NCI-H1105 treated with DMSO at 0.1 percent for 48 hours (cell line): ENCODE measurements at regions not wholly inside any gene's neighbourhood (a gene's known extent, or its start where the extent isn't known, plus 50 kb on each side); places are given as distances from the start of the nearest gene placed in this dataset.

Source experiments
- DNase-seq: peaks from one replicate; lab custom pipeline; 2025; lab: John Stamatoyannopoulos, UW

GRCh38 chr9:129240581-129241211 lies 62.6 kb upstream of the IER5L start:
- DNase-seq = no peak

DNA sequence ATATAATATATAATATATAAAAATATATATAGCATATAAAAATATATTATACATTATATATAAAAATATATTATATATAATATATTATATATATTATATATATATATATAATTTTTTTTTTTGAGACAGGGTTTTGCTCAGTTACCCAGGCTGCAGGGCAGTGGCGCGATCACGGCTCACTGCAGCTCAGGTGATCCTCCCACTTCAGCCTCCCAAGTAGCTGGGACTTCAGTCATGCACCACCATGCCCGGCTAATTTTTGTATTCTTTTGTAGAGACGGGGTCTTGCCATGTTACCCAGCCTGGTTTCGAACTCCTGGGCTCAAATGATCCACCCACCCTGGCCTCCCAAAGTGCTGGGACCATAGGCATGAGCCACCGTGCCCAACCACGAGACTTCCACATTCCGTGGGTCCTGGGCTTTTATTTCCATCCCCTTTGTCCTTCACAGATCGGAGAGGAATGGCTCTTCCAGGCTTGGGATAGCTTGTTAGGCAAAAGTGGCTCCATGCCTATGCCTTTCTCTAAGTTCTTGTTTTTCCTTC lies 62.0 kb upstream of the IER5L start:
- no peak for DNase-seq

- DNase-seq = no peak
Observed at GRCh38 chr9:129237803-129238202, 59.7 kb upstream of the IER5L start.

DNA sequence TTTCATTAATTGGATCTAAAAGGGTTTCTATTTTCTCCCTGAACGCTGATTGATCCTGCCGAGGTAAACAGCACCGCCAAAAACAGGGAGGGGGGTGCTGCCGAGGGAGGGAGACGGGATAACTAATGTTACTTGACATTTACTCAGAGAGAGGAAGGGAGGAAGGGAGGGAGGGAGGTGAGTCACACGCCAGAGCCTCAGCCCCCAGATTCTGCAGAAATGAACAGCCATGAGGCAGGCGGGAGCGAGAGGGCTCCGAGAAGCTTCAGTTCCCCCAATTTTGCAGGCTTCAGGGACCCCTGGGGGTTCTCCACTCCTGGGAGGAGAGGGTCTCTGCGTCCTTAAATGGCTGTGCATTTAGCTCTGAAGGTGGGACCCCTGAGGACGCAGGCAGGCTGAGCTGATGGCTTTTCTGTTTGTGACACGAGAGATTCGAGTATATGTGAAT lies 59.1 kb upstream of the IER5L start:
- DNase-seq = no peak

- DNase-seq = no peak
Observed at GRCh38 chr9:129236441-129237145, 58.5 kb upstream of the IER5L start.

DNA sequence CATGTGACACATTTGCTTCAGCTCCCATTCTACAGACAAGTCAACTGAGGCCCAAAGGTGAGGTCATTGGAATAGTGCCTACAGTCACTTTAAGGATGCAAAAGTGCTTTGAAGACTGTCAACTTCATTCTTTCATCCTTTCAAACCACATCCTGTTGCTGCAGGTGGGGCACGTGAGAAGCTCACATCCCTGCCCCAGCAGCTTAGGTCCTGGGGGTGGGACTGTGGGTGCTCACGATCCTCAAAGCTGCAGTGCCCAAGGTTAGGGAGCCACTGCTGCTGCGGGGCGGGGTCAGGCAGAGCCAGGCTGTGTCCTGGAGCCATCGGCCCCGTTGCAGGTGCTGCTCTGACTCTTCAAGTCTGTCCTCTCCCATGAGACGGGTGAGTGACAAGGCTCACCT lies 57.9 kb upstream of the IER5L start:
- DNase-seq = no peak

DNA sequence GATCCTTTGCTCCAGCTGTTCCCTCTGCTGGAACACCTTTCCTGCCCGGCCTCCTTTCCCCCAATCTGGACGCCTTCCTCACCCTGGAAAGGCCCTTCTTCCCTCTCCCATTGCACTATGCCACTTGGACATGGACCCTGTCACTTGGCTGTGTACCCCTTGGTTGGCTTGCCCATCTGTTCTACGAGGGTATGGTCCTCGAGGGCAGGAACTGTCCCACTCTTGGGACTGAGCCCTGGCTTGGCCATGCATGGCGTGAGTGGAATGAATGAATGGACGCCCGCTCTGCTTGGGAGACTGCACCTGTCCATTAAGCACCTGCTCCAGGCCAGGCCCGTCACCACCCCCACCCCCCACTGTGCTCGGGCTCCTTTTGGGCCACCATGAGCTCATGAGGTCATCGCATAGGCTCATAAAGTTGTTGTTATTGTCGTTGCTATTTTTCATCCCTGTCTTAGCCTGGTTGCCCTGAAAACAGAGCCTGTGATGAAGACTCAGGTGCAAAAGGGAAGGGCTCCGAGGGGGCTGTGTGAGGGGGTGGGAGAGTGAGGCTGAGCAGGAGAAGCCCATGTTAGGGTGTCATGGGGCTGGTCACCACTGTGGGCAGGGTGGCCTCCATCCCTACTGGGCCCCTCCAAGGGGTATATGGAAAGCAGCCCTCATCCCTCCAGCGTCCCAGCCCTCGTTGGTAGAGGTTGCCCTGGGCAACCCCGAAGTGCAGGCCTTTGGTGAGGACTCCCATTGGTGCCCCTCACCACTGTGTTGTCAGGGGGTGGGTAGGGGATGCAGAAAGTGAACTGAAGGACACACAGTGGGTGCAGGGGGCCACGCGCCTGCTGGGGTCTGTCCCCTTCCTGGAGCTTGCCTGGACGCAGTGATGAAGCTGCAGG lies 57.2 kb upstream of the IER5L start:
- no peak for DNase-seq

DNA sequence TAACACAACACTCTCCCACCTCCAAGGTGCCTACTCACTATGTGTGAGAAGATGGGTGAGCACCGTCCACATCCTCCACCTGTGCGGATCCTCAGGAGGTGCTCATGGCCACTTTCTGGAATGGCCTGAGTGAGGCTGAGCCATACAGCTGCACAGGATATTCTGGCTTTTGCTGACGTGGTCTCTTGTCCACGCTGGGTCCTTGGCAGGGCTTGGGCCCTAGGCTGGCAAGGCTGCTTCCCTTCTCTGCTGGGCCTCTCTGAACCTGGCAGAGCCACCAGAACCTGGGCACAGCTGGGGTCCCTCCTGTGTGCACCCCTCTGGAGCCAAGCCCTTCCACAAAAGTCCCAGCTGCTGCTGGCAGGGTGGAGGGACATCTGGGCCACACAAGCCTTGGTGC lies 56.4 kb upstream of the IER5L start:
- DNase-seq = no peak

GRCh38 chr9:129232839-129233591 lies 55.0 kb upstream of the IER5L start:
- no peak for DNase-seq

- DNase-seq = no peak
Observed at GRCh38 chr9:129231759-129232158, 53.7 kb upstream of the IER5L start.

- DNase-seq = no peak
Observed at GRCh38 chr9:129231022-129231739, 53.1 kb upstream of the IER5L start.

DNA sequence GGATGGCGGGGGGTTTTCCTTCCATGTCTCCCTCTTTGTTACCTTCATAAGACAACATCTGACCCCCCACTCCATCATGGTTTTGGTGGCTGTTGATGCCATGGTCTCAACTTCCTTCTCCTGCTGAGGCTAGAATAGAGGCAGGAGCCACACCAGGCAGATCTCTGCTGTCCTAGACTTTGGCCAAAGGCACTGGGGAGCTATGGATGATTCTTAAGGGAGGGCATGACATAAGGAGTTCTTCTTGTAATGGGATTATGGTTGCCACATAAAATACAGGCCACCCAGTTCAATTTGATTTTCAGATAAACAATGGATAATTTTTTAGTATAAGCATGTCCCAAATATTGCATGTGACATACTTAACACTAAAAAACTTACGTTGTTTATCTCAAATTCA lies 52.2 kb upstream of the IER5L start:
- no peak for DNase-seq
